BE2C (cell line): ENCODE measurements at regions not wholly inside any gene's neighbourhood (a gene's known extent, or its start where the extent isn't known, plus 50 kb on each side); places are given as distances from the start of the nearest gene placed in this dataset.

Experiments
- DNase-seq: peaks from one replicate; pipeline ENCODE4 v3.0.0-alpha.2; 2020
- H3K27me3 ChIP-seq: fragments of 250-450 bp; sonication (Bioruptor Pico); 2 replicates; pipeline ENCODE4 v1.5.1; 2020; ENCODE audit warnings: mild to moderate bottlenecking
- H3K36me3 ChIP-seq: fragments of 250-450 bp; sonication (Bioruptor Pico); 2 replicates; pipeline ENCODE4 v1.5.1; 2020; ENCODE audit warnings: mild to moderate bottlenecking
- H3K4me1 ChIP-seq: fragments of 250-450 bp; sonication (Bioruptor Pico); 2 replicates; pipeline ENCODE4 v1.5.1; 2020
- H3K4me3 ChIP-seq: 2 replicates; pipeline ENCODE4 v1.5.1; 2011; ENCODE audit warnings: low read depth, low read length
- H3K9me3 ChIP-seq: fragments of 250-450 bp; sonication (Bioruptor Pico); 2 replicates; pipeline ENCODE4 v1.5.1; 2020
- CTCF ChIP-seq: IDR thresholded peaks from 2 replicates; pipeline ENCODE4 v1.5.1; 2012; ENCODE audit warnings: mild to moderate bottlenecking, low read depth, low read length

DNA sequence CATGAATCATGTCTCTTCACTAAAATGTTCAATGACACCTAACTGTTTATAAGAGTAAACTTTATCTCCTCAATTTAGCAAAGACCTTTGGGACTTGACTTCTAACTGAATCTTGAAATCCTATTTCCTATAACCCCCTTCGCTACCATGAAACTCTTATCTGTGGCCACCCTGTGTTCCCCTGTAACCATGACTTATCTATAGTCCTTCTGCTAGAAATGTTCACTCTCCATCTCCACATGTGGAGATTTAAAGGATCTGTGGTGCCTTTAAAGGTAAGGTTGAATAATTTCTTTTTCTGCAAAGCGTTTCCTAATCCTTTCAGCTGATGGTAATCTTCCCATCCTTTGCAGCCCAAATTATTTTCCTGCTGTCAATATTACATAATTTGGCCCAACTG lies 436.3 kb upstream of the RUNX1 start:
- DNase-seq, result no peak
- Histone ChIP-seq H3K36me3 (no peaks in the 10 kb centered on the region), H3K4me1 (no peaks in the 10 kb centered on the region), H3K4me3 (no peak overlapping the region), H3K9me3 (no peaks in the 10 kb centered on the region), H3K27me3 (no peaks in the 10 kb centered on the region)
- no peak for TF ChIP-seq CTCF

DNA sequence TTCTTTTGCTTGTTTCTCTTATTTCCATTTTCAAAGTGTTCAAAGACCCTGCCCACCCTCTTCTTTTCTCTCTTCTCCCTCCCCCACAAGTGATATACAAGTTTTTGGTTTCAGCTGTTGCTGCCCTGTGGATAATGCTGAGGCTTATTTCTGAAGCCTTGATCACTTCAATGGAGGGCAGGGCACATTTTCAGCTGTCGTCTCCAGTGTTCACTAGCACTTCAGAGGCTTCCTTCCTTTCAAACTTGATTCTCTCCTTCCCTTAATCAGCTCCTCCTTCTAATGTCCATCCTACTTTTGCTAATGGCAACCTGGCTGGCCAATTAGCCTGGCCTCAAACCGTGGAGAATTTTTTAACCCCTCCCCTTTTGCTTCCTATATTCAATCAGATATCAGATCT lies 435.7 kb upstream of the RUNX1 start:
- no peak for TF ChIP-seq CTCF

DNA sequence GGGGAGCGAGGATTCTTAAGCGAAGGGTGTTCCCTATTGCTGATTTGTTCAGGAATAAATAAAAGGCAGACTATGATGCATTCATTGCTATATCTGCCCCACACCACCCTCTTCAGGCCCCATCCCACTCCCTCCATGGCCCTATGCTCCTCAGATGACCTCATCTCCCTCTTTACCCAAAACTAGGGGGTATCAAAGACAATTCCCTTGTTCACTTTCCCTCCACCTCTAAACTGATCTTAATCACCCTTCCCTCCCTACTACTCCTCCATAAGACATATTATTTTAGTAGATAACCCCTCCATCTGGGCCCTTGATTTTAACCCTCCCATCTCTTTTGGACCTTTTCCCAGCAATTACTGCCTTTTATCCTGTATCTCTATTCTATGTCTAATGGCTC lies 434.9 kb upstream of the RUNX1 start:
- Histone ChIP-seq H3K36me3 (no peaks in the 10 kb centered on the region), H3K4me1 (no peaks in the 10 kb centered on the region), H3K9me3 (no peaks in the 10 kb centered on the region), H3K27me3 (no peaks in the 10 kb centered on the region), H3K4me3 (no peak overlapping the region)
- DNase-seq, result no peak
- no peak for TF ChIP-seq CTCF

More for the DNA sequence above, 435.7 kb upstream of the RUNX1 start:
- H3K4me3 ChIP-seq, result no peak overlapping the region
- no peaks in the 10 kb centered on the region for H3K9me3 ChIP-seq
- H3K36me3 ChIP-seq, result no peaks in the 10 kb centered on the region
- no peaks in the 10 kb centered on the region for H3K27me3 ChIP-seq
- no peak for DNase-seq
- H3K4me1 ChIP-seq, result no peaks in the 10 kb centered on the region

DNA sequence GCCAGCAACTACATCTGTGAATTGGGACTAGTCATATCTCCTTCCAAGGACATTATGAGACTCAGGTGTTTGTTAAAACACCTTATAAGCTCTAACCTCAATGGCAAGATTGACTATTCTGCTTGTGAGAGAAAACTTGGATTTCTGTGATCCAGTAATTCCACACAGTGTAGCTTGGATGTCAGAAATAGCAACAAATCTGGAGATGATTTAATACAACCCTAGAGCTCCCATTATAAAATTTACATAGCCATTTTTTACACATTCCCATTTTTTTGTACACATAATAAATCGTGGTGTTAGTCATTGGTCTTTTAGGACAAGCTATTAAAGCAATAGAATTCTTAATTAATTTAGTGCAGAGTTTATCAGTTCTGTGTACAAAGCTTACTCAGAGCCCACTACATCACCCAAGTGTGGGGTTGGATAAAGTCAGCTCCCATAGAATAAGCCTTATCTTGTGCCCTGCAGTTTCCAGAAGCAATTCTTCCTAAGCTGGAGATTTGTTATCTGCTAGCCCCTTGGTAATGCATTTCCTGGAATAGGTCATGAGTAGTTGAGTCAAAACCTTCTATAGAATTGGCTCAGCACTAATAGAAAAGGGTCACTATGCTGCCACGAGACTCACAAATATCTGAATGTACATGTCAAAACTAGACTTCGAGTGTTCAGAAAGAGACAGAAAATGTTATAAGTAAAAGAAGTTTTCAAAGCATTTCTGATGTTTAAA lies 434.0 kb upstream of the RUNX1 start:
- no peak overlapping the region for H3K4me3 ChIP-seq
- H3K36me3 ChIP-seq, result no peaks in the 10 kb centered on the region
- no peaks in the 10 kb centered on the region for H3K9me3 ChIP-seq
- no peaks in the 10 kb centered on the region for H3K27me3 ChIP-seq
- H3K4me1 ChIP-seq, result no peaks in the 10 kb centered on the region
- no peak for DNase-seq
- TF ChIP-seq CTCF, result no peak

DNA sequence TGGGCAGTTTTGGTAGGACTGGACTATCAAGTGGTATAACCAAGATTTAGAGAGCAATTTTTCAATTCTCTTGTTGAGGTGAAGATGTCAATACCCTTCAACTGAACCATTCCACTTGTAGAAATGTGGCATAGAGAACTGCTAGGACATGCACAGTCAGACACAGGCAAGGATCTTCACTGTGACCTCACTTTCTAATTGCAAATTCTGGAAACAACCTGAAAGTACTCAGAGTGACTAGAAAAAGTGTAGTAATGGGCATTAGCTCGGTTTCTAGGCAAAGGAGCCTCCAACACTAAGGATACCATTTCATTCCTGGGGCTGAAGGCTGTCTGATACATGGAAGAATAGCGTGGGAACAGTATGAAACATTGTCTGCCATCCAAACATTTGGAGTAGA lies 433.0 kb upstream of the RUNX1 start:
- Histone ChIP-seq H3K36me3 (no peaks in the 10 kb centered on the region), H3K27me3 (no peaks in the 10 kb centered on the region), H3K9me3 (no peaks in the 10 kb centered on the region), H3K4me1 (no peaks in the 10 kb centered on the region), H3K4me3 (no peak overlapping the region)
- no peak for TF ChIP-seq CTCF
- no peak for DNase-seq

DNA sequence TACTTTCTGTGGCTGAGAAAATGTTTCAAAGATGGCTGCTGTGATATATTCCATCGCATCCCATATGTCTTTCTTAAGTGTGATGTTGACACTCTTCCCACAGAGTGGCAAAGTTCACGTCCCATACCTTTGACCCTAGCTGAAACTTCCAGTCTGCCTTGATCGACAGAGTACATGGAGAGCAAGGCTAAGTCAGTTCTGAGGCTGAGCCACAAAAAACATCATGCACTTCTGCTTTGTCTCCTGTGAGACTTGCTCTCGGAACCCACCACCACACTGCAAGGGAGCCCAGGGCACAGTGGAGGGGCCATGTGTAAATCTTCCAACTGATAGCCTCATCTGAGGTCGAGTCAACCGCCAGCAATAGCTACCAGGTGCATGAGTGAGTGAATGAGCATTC lies 431.9 kb upstream of the RUNX1 start:
- H3K36me3 ChIP-seq, result no peaks in the 10 kb centered on the region
- TF ChIP-seq CTCF, result no peak
- no peaks in the 10 kb centered on the region for H3K27me3 ChIP-seq
- H3K9me3 ChIP-seq, result no peaks in the 10 kb centered on the region
- no peak overlapping the region for H3K4me3 ChIP-seq
- no peak for DNase-seq
- H3K4me1 ChIP-seq, result no peaks in the 10 kb centered on the region
